Fibroblast of skin of right biceps (primary cell): ENCODE measurements at regions not wholly inside any gene's neighbourhood (a gene's known extent, or its start where the extent isn't known, plus 50 kb on each side); places are given as distances from the start of the nearest gene placed in this dataset.

Experiments
- DNase-seq: peaks from one replicate; pipeline ENCODE4 v3.0.0-alpha.2; 2013

- DNase-seq: no peak
These were observed 71.0 kb downstream of the AQP4 start for GRCh38 chr18:26794230-26795101.

- DNase-seq: peak; percentile 9
These were observed 72.8 kb downstream of the AQP4 start for GRCh38 chr18:26792661-26793060.

- no peak for DNase-seq
These were observed 73.8 kb downstream of the AQP4 start for GRCh38 chr18:26791676-26792075.

- DNase-seq: no peak
These were observed 80.9 kb downstream of the AQP4 start for GRCh38 chr18:26784599-26784998.

- DNase-seq: no peak
These were observed 82.3 kb downstream of the AQP4 start for GRCh38 chr18:26783170-26783569.

- DNase-seq: no peak
These were observed 84.8 kb downstream of the AQP4 start for GRCh38 chr18:26780520-26781325.

GRCh38 chr18:26778054-26778393 is 87.5 kb downstream of the AQP4 start:
- DNase-seq: no peak

- no peak for DNase-seq
These were observed 88.0 kb downstream of the AQP4 start for GRCh38 chr18:26777351-26778053.

GRCh38 chr18:26772691-26773090 is 92.8 kb downstream of the AQP4 start:
- no peak for DNase-seq

GRCh38 chr18:26771524-26771923 is 94.0 kb downstream of the AQP4 start:
- no peak for DNase-seq

GRCh38 chr18:26768385-26768784 is 97.1 kb downstream of the AQP4 start:
- no peak for DNase-seq

GRCh38 chr18:26765498-26765897 is 100.0 kb downstream of the AQP4 start:
- DNase-seq: no peak

- no peak for DNase-seq
These were observed 100.9 kb downstream of the AQP4 start for GRCh38 chr18:26764586-26764985.

- DNase-seq: no peak
These were observed 101.3 kb downstream of the AQP4 start for GRCh38 chr18:26764177-26764576.

- DNase-seq: no peak
These were observed 101.9 kb downstream of the AQP4 start for GRCh38 chr18:26763446-26764110.

GRCh38 chr18:26757263-26758019 is 108.1 kb downstream of the AQP4 start:
- no peak for DNase-seq

GRCh38 chr18:26756556-26756955 is 109.0 kb downstream of the AQP4 start:
- DNase-seq: no peak

- DNase-seq: no peak
These were observed 118.6 kb downstream of the AQP4 start for GRCh38 chr18:26746826-26747475.

- no peak for DNase-seq
These were observed 119.1 kb downstream of the AQP4 start for GRCh38 chr18:26746398-26746797.

- DNase-seq: no peak
These were observed 120.0 kb downstream of the AQP4 start for GRCh38 chr18:26745288-26746181.

- no peak for DNase-seq
These were observed 123.7 kb downstream of the AQP4 start for GRCh38 chr18:26741758-26742157.
